ENCODE measurements at regions not wholly inside any gene's neighbourhood (a gene's known extent, or its start where the extent isn't known, plus 50 kb on each side); places are given as distances from the start of the nearest gene placed in this dataset.

DNA sequence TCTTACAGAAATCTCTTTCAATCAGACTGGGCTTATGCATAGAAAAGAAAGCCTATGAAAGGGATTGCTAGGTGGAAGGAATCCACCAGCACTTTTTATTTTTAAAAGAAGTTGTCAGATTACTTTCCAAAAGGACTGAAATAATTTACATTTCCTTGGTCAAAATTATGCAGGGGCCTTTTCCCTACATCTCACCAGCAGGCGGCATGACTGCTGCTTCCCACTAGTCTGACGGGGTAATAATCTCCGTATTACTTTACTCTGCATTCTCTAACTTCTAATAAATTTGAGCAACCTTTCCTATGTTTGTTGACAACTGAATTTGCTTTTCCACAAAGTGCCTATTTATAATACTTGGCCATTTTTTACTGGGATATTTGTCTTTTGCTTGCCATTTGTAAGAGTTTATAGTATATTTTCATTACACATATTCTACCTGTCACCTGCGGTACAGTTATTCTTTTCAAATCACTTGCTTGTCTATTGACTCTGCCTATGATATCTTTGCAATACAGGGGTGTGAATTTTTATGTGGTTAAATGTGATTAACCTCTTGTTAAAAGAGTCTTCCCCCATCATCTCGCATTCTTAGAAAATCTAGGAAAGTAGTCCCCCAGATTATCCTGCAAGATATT is 51.9 kb upstream of the USP47 start:
- TF ChIP-seq CTCF (optimal IDR thresholded peaks at IDR 0.05 in 1 of 3, IDR thresholded peaks at IDR 0.05 in 1 of 3, conservative IDR thresholded peaks at IDR 0.05 in 1 of 3; ENCODE audit: extremely low read depth in 1 of 3, insufficient read depth in 2 of 3, low read length in 3 of 3) (peak; percentile 41 to 57 (median 45)), EZH2 (IDR thresholded peaks at IDR 0.05; ENCODE audit: low read length) (no peak)
